CD4-positive, alpha-beta T cell (primary cell): ENCODE measurements at regions not wholly inside any gene's neighbourhood (a gene's known extent, or its start where the extent isn't known, plus 50 kb on each side); places are given as distances from the start of the nearest gene placed in this dataset.

Source experiments
- ATAC-seq: fragments of 200-7000 bp; cut with Tn5 transposase; one replicate; pipeline ENCODE4 v1.10.0; 2022; ENCODE audit warnings: mild to moderate bottlenecking; ENCODE audit not compliant: poor library complexity
- CTCF ChIA-PET: fragments of 350-600 bp; sonication (Branson Sonifier 250); formaldehyde crosslinking; loops from one replicate; lab custom pipeline; 2021; ENCODE audit warnings: antibody characterized with exemption, inconsistent platforms; lab: Charles Lee
- POLR2A ChIA-PET: fragments of 350-600 bp; sonication (Branson Sonifier 250); formaldehyde crosslinking; loops from one replicate; lab custom pipeline; 2021; ENCODE audit warnings: antibody characterized with exemption, inconsistent platforms; lab: Charles Lee
- DNase-seq, 14 experiments: peaks; one replicate each; pipeline ENCODE4 v3.0.0-alpha.2; 2013 to 2020; ENCODE audit warnings: mixed read lengths in 2 of 14
- H3K27ac ChIP-seq, 2 donors: one replicate each; pipeline versions ENCODE4 v1.5.1 to v1.7.0; 2013; ENCODE audit warnings: low read length in 2 of 2, low read depth in 1 of 2, mild to moderate bottlenecking in 1 of 2
- H3K27me3 ChIP-seq, 2 experiments: 1 replicate in 1 of 2; 2 replicates in 1 of 2; pipeline versions ENCODE4 v1.6.1 to v1.7.0; 2013; ENCODE audit warnings: low read length in 2 of 2, control low read depth in 1 of 2, mild to moderate bottlenecking in 1 of 2, moderate library complexity in 1 of 2; ENCODE audit not compliant: insufficient read depth in 2 of 2, control insufficient read depth in 1 of 2
- H3K36me3 ChIP-seq: one replicate; pipeline ENCODE4 v1.6.1; 2013; ENCODE audit warnings: low read length, control low read depth; ENCODE audit not compliant: insufficient read depth
- H3K4me1 ChIP-seq: one replicate; pipeline ENCODE4 v1.6.1; 2013; ENCODE audit warnings: low read length, control low read depth; ENCODE audit not compliant: insufficient read depth
- H3K4me3 ChIP-seq: one replicate; pipeline ENCODE4 v1.5.1; 2013; ENCODE audit warnings: mild to moderate bottlenecking, low read length, moderate library complexity
- H3K9me3 ChIP-seq, 2 experiments: 1 replicate in 1 of 2; 2 replicates in 1 of 2; pipeline versions ENCODE4 v1.6.1 to v1.7.0; 2013; ENCODE audit warnings: low read length in 2 of 2, mild to moderate bottlenecking in 2 of 2, control low read depth in 1 of 2, moderate library complexity in 1 of 2; ENCODE audit not compliant: control insufficient read depth in 1 of 2, insufficient read depth in 1 of 2
- H3K27ac Mint-ChIP-seq: one replicate; pipeline ENCODE4 v1.8.0; 2020; ENCODE audit warnings: mixed read lengths
- H3K27me3 Mint-ChIP-seq: one replicate; pipeline ENCODE4 v1.8.0; 2021; ENCODE audit warnings: mixed read lengths
- H3K36me3 Mint-ChIP-seq: one replicate; pipeline ENCODE4 v1.8.0; 2021; ENCODE audit warnings: low read depth, mixed read lengths
- H3K4me1 Mint-ChIP-seq: one replicate; pipeline ENCODE4 v1.8.0; 2021; ENCODE audit warnings: low read depth, mixed read lengths
- H3K4me3 Mint-ChIP-seq: one replicate; pipeline ENCODE4 v1.8.0; 2020; ENCODE audit warnings: mild to moderate bottlenecking, mixed read lengths
- H3K9me3 Mint-ChIP-seq: one replicate; pipeline ENCODE4 v1.8.0; 2020; ENCODE audit warnings: mixed read lengths
- CTCF ChIP-seq: fragments of 200-600 bp; IDR thresholded peaks from one replicate; pipeline ENCODE4 v1.8.0; 2022; ENCODE audit warnings: antibody characterized with exemption, mild to moderate bottlenecking
- intact Hi-C, 2 experiments: fragments of 100-400 bp; cut with DNase I in 1 of 2; cut with micrococcal nuclease in 1 of 2; formaldehyde crosslinking; loops; one replicate each; pipeline versions ENCODE4 v1.15.1 to v1.9.0; 2023 to 2025; cut with DNase I, micrococcal nuclease

- Mint-ChIP-seq H3K4me3 (no peak overlapping the region), H3K27ac (no peak overlapping the region), H3K9me3 (peaks cover 6% of the 10 kb centered on the region), H3K4me1 (no peaks in the 10 kb centered on the region), H3K27me3 (no peaks in the 10 kb centered on the region), H3K36me3 (no peaks in the 10 kb centered on the region)
- no peaks in the 10 kb centered on the region for H3K4me1 ChIP-seq
- POLR2A ChIA-PET = no interaction called here
- H3K4me3 ChIP-seq = no peak overlapping the region
- no peaks in the 10 kb centered on the region for H3K9me3 ChIP-seq
- no peaks in the 10 kb centered on the region for H3K36me3 ChIP-seq
- ATAC-seq (no peak), DNase-seq (no peak)
- intact Hi-C loops = no loop called here
- CTCF ChIA-PET = no interaction called here
- no peak overlapping the region for H3K27ac ChIP-seq
- TF ChIP-seq CTCF = no peak
- no peaks in the 10 kb centered on the region for H3K27me3 ChIP-seq
Observed at GRCh38 chr15:36136049-36136448, 443.4 kb upstream of the CDIN1 start.

- peaks cover 0 to 3% of the 10 kb centered on the region in 2 experiments for H3K9me3 ChIP-seq
- ChIA-PET POLR2A (no interaction called here), CTCF (no interaction called here)
- Mint-ChIP-seq H3K9me3 (peaks cover 2% of the 10 kb centered on the region), H3K4me1 (no peaks in the 10 kb centered on the region), H3K36me3 (no peaks in the 10 kb centered on the region), H3K27me3 (no peaks in the 10 kb centered on the region), H3K27ac (no peak overlapping the region), H3K4me3 (no peak overlapping the region)
- intact Hi-C loops = no loop called here
- DNase-seq (no peak), ATAC-seq (no peak)
- no peaks in the 10 kb centered on the region for H3K27me3 ChIP-seq
- H3K27ac ChIP-seq = no peak overlapping the region
- no peak for TF ChIP-seq CTCF
- no peaks in the 10 kb centered on the region for H3K36me3 ChIP-seq
- no peak overlapping the region for H3K4me3 ChIP-seq
- no peaks in the 10 kb centered on the region for H3K4me1 ChIP-seq
Observed at GRCh38 chr15:36152936-36153335, 426.5 kb upstream of the CDIN1 start.

- Histone ChIP-seq H3K9me3 (peaks cover 0 to 3% of the 10 kb centered on the region in 2 experiments), H3K4me1 (no peaks in the 10 kb centered on the region), H3K27ac (no peak overlapping the region), H3K36me3 (no peaks in the 10 kb centered on the region), H3K4me3 (no peak overlapping the region), H3K27me3 (no peaks in the 10 kb centered on the region)
- intact Hi-C loops = no loop called here
- H3K4me3 Mint-ChIP-seq = no peak overlapping the region
- no peak for ATAC-seq
- no peaks in the 10 kb centered on the region for H3K27me3 Mint-ChIP-seq
- no peaks in the 10 kb centered on the region for H3K4me1 Mint-ChIP-seq
- TF ChIP-seq CTCF = no peak
- no peak for DNase-seq
- ChIA-PET CTCF (no interaction called here), POLR2A (interaction anchor here (0.5 kb wide), 1 partner anchor 138 kb away, joined by 3 read pairs; no protein-coding TSS in a partner anchor)
- peaks cover 2% of the 10 kb centered on the region for H3K9me3 Mint-ChIP-seq
- no peak overlapping the region for H3K27ac Mint-ChIP-seq
- H3K36me3 Mint-ChIP-seq = no peaks in the 10 kb centered on the region
Observed at GRCh38 chr15:36156879-36157427, 422.5 kb upstream of the CDIN1 start.
